ENCODE measurements at regions not wholly inside any gene's neighbourhood (a gene's known extent, or its start where the extent isn't known, plus 50 kb on each side); places are given as distances from the start of the nearest gene placed in this dataset.

GRCh38 chr1:195275710-195276109 is 1332.5 kb downstream of the KCNT2 start:
- Histone ChIP-seq H4K20me1 (ENCODE audit: insufficient read depth) (no peaks in the 10 kb centered on the region), H3K4me1 (ENCODE audit: control insufficient read depth in 1 of 2, insufficient read depth in 2 of 2, low read length in 2 of 2) (no peaks in the 10 kb centered on the region), H3K9me2 (ENCODE audit: insufficient read depth) (peaks cover 5% of the 10 kb centered on the region; the same call in 1 of the 2 replicates), H3K36me3 (ENCODE audit: control insufficient read depth in 1 of 2, insufficient read depth in 2 of 2, low read length in 2 of 2) (no peaks in the 10 kb centered on the region), H3K27me3 (ENCODE audit: insufficient read depth, low read length) (no peaks in the 10 kb centered on the region), H3K9me3 (ENCODE audit: control insufficient read depth in 1 of 2, insufficient read depth in 1 of 2, low read depth in 1 of 2, low read length in 2 of 2) (no peaks in the 10 kb centered on the region), H3K9ac (ENCODE audit: low read length) (no peak overlapping the region), H3K27ac (ENCODE audit: low read depth, low read length) (no peak overlapping the region), H3K79me2 (ENCODE audit: insufficient read depth, low read length) (no peaks in the 10 kb centered on the region), H3K4me3 (replicated peaks in 1 of 2; ENCODE audit: low read depth in 1 of 2, low read length in 2 of 2) (no peak overlapping the region), H3K4me2 (ENCODE audit: low read length) (no peak overlapping the region), H2AFZ (ENCODE audit: low read depth, low read length, poor library complexity, severe bottlenecking) (no peak overlapping the region)
- ChIA-PET POLR2A (no interaction called here), RAD21 (ENCODE audit: low non-redundant PET in 1 of 2, low total read pairs in 2 of 2, uncharacterized antibody in 2 of 2, unreplicated experiment in 2 of 2) (no interaction called here), CTCF (no interaction called here)
- DNase-seq (ENCODE audit: low read depth, low spot score) = no peak
- TF ChIP-seq EZH2 (IDR thresholded peaks at IDR 0.05) = no peak
- no peak for TF ChIP-seq ZNF274 (IDR thresholded peaks at IDR 0.05; ENCODE audit: low read depth, low read length)
- no peak for TF ChIP-seq ZFX (IDR thresholded peaks at IDR 0.05)
- TF ChIP-seq CEBPB (IDR thresholded peaks at IDR 0.05; ENCODE audit: low read depth) = no peak
- TF ChIP-seq TCF7L2 (IDR thresholded peaks at IDR 0.05; ENCODE audit: borderline replicate concordance, extremely low read depth, insufficient read depth, insufficient read length) = no peak
- TF ChIP-seq ELF1 (IDR thresholded peaks at IDR 0.05; ENCODE audit: borderline replicate concordance, low read depth) = no peak
- TF ChIP-seq FOSL1 (IDR thresholded peaks at IDR 0.05; ENCODE audit: low read depth) = no peak
- no peak for TF ChIP-seq ZBTB33 (IDR thresholded peaks at IDR 0.05; ENCODE audit: extremely low read depth, insufficient replicate concordance, low read length)
- TF ChIP-seq CTCF (IDR thresholded peaks at IDR 0.05 in 2 of 3, conservative IDR thresholded peaks at IDR 0.05 in 1 of 3; ENCODE audit: borderline replicate concordance in 1 of 3, insufficient read depth in 1 of 3, low read depth in 2 of 3, low read length in 2 of 3) = no peak
- TF ChIP-seq CBX3 (IDR thresholded peaks at IDR 0.05; ENCODE audit: low read depth) = no peak
- TF ChIP-seq POLR2A (IDR thresholded peaks at IDR 0.05; ENCODE audit: borderline replicate concordance, extremely low read depth, insufficient read depth, insufficient read length) = no peak
- no peak for TF ChIP-seq JUND (IDR thresholded peaks at IDR 0.05)
- TF ChIP-seq EGR1 (IDR thresholded peaks at IDR 0.05; ENCODE audit: low read depth) = no peak
- no peak for TF ChIP-seq SRF (IDR thresholded peaks at IDR 0.05; ENCODE audit: low read depth)
- intact Hi-C loops (cut with micrococcal nuclease) = no loop called here
- BruUV-seq (replicated peaks) = no TSS peak
- no peak for ATAC-seq

Measured in HCT116 (cell line).